Endothelial cell of umbilical vein (primary cell): ENCODE measurements at regions not wholly inside any gene's neighbourhood (a gene's known extent, or its start where the extent isn't known, plus 50 kb on each side); places are given as distances from the start of the nearest gene placed in this dataset.

Experiments
- EZH2 ChIP-seq: IDR thresholded peaks from 2 replicates; pipeline ENCODE4 v1.6.1; 2012; ENCODE audit warnings: borderline replicate concordance, low read depth, mild to moderate bottlenecking, moderate library complexity, low read length, inconsistent platforms; ENCODE audit not compliant: severe bottlenecking
- MYC ChIP-seq: IDR thresholded peaks from one replicate; pipeline ENCODE4 v1.6.1; 2011; ENCODE audit warnings: mild to moderate bottlenecking, low read depth, low read length
- POLR2A ChIP-seq: IDR thresholded peaks from 2 replicates; pipeline ENCODE4 v1.6.1; 2012; ENCODE audit warnings: low read depth, mild to moderate bottlenecking, control low read depth, low read length
- POLR2AphosphoS5 ChIP-seq: IDR thresholded peaks from 2 replicates; pipeline ENCODE4 v1.6.1; 2012; ENCODE audit warnings: low read depth, mild to moderate bottlenecking, control low read depth, low read length, moderate library complexity; ENCODE audit not compliant: insufficient read depth
- TF ChIP-seq, protein P1 (sequence below), 2 donors: IDR thresholded peaks; 1 replicate in 1 of 2; 2 replicates in 1 of 2; pipeline ENCODE4 v1.5.1; 2011; ENCODE audit warnings: low read length in 2 of 2, mild to moderate bottlenecking in 2 of 2, moderate library complexity in 2 of 2, control low read depth in 1 of 2, inconsistent platforms in 1 of 2, low read depth in 1 of 2; ENCODE audit not compliant: insufficient read depth in 1 of 2; ENCODE audit errors: extremely low read depth in 1 of 2

GRCh38 chr14:27181333-27181732 is 583.5 kb upstream of the NOVA1 start:
- TF ChIP-seq MYC, result no peak
- TF ChIP-seq, protein P1, sequence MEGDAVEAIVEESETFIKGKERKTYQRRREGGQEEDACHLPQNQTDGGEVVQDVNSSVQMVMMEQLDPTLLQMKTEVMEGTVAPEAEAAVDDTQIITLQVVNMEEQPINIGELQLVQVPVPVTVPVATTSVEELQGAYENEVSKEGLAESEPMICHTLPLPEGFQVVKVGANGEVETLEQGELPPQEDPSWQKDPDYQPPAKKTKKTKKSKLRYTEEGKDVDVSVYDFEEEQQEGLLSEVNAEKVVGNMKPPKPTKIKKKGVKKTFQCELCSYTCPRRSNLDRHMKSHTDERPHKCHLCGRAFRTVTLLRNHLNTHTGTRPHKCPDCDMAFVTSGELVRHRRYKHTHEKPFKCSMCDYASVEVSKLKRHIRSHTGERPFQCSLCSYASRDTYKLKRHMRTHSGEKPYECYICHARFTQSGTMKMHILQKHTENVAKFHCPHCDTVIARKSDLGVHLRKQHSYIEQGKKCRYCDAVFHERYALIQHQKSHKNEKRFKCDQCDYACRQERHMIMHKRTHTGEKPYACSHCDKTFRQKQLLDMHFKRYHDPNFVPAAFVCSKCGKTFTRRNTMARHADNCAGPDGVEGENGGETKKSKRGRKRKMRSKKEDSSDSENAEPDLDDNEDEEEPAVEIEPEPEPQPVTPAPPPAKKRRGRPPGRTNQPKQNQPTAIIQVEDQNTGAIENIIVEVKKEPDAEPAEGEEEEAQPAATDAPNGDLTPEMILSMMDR (IDR thresholded peaks at IDR 0.05; ENCODE audit: extremely low read depth in 1 of 2, insufficient read depth in 1 of 2, low read depth in 1 of 2, low read length in 2 of 2), result no peak
- no peak for TF ChIP-seq POLR2A
- no peak for TF ChIP-seq EZH2
- no peak for TF ChIP-seq POLR2AphosphoS5
